ENCODE measurements at regions not wholly inside any gene's neighbourhood (a gene's known extent, or its start where the extent isn't known, plus 50 kb on each side); places are given as distances from the start of the nearest gene placed in this dataset.

GRCh38 chr17:77426676-77427386 is 286.1 kb downstream of the SEC14L1 start:
- H2BK5ac ChIP-seq (ENCODE audit: low read depth, low read length) = peak overlapping the region; percentile 49; the same call in 1 of the 2 replicates
- H4K5ac ChIP-seq (ENCODE audit: insufficient read length, low read depth, low read length) = no peak overlapping the region
- no peak overlapping the region for H3K9ac ChIP-seq (replicated peaks in 1 of 4; ENCODE audit: extremely low read depth in 1 of 4, low read depth in 3 of 4, low read length in 3 of 4)
- H3K27ac ChIP-seq (ENCODE audit: low read depth, low read length) = peak overlapping the region; percentile 6; the same call in 1 of the 2 replicates
- no peak overlapping the region for H4K8ac ChIP-seq (ENCODE audit: extremely low read depth, insufficient read depth, low read length)
- H3K56ac ChIP-seq (replicated peaks; ENCODE audit: insufficient read length, low read depth, low read length) = no peak overlapping the region
- no peak for TF ChIP-seq TEAD4 (IDR thresholded peaks at IDR 0.05; ENCODE audit: low read depth, low read length)
- no peak for TF ChIP-seq ATF3 (IDR thresholded peaks at IDR 0.05; ENCODE audit: insufficient read depth, low read depth, low read length)
- no peak for TF ChIP-seq PHF8 (conservative IDR thresholded peaks at IDR 0.05; ENCODE audit: low read depth, low read length)
- no peak for TF ChIP-seq CBX8 (IDR thresholded peaks at IDR 0.05; ENCODE audit: borderline replicate concordance, low read depth, low read length)
- no peaks in the 10 kb centered on the region for H3K23me2 ChIP-seq (ENCODE audit: low read depth, low read length)
- no peak overlapping the region for H3K4me2 ChIP-seq (ENCODE audit: insufficient read depth in 1 of 2, low read depth in 2 of 2, low read length in 2 of 2)
- peaks cover 29 to 30% of the 10 kb centered on the region in 2 experiments for H4K20me1 ChIP-seq (replicated peaks in 1 of 2; ENCODE audit: control insufficient read depth in 1 of 2, insufficient read depth in 2 of 2, low read length in 2 of 2)
- WGBS, 2 experiments (ENCODE audit: extremely low coverage in 1 of 2, insufficient coverage in 1 of 2, insufficient read length in 1 of 2, insufficient replicate concordance in 2 of 2, low coverage in 1 of 2, low lambda C conversion rate in 2 of 2, missing lambda C conversion rate in 1 of 2) = 90% methylated on average over 11 of the region's 11 CpGs; no CpG with 5 or more reads in 1 of the 2 experiments
- ChIA-PET CTCF (ENCODE audit: partially characterized antibody) (interaction anchor here (0.8 to 24.6 kb wide), 9 partner anchors 16 to 327 kb away, joined by 3 to 512 read pairs (median 19); no protein-coding TSS in a partner anchor), POLR2A (ENCODE audit: partially characterized antibody) (interaction anchor here (0.8 to 1.8 kb wide), 3 partner anchors 12 to 39 kb away, joined by 3 to 4 read pairs (median 3); no protein-coding TSS in a partner anchor)
- peaks cover 0 to 52% of the 10 kb centered on the region in 2 experiments; a peak in 1 of 4 replicates for H3K79me2 ChIP-seq (ENCODE audit: control insufficient read depth in 1 of 2, insufficient read depth in 2 of 2, low read length in 2 of 2)
- DNase-seq (ENCODE audit: low read depth in 1 of 2, low spot score in 2 of 2) (no peak), FAIRE-seq (no peak)
- H2AFZ ChIP-seq (ENCODE audit: low read length) = no peak overlapping the region
- no peak overlapping the region for H2BK12ac ChIP-seq (ENCODE audit: low read depth, low read length)
- no peak overlapping the region for H3K23ac ChIP-seq (ENCODE audit: insufficient read length)
- no peak overlapping the region for H2BK15ac ChIP-seq (ENCODE audit: low read length)
- no peak overlapping the region for H2BK120ac ChIP-seq (replicated peaks; ENCODE audit: low read depth, low read length)
- no peaks in the 10 kb centered on the region for H3K36me3 ChIP-seq (ENCODE audit: control insufficient read depth in 2 of 4, insufficient read depth in 4 of 4, low read length in 3 of 4)
- H4K91ac ChIP-seq (replicated peaks; ENCODE audit: insufficient read length, low read length) = no peak overlapping the region
- no peaks in the 10 kb centered on the region for H3K27me3 ChIP-seq (replicated peaks in 1 of 4; ENCODE audit: control insufficient read depth in 3 of 4, extremely low read depth in 1 of 4, insufficient read depth in 3 of 4, low read length in 3 of 4)
- H3K4me1 ChIP-seq (replicated peaks in 1 of 4; ENCODE audit: control insufficient read depth in 3 of 4, insufficient read depth in 4 of 4, low read length in 3 of 4) = peaks cover 0 to 38% (median 31%) of the 10 kb centered on the region in 4 experiments; a peak in 6 of 7 replicates
- peaks cover 25% of the 10 kb centered on the region for H3K79me1 ChIP-seq (ENCODE audit: low read depth, low read length)
- H3K18ac ChIP-seq (ENCODE audit: extremely low read depth, low read length) = peak overlapping the region; percentile 48; the same call in 1 of the 2 replicates
- no peaks in the 10 kb centered on the region for H3K9me3 ChIP-seq (ENCODE audit: insufficient read depth in 2 of 2, low read depth in 1 of 2, low read length in 1 of 2)
- H3K14ac ChIP-seq (ENCODE audit: insufficient read length) = no peak overlapping the region
- no peak overlapping the region for H3K4ac ChIP-seq (replicated peaks; ENCODE audit: insufficient read length, low read depth, low read length)
- no peak overlapping the region for H3K4me3 ChIP-seq (ENCODE audit: extremely low read depth in 1 of 4, insufficient read depth in 2 of 4, low read depth in 3 of 4, low read length in 4 of 4)
- H2BK20ac ChIP-seq (ENCODE audit: low read length) = peak overlapping the region; percentile 34; the same call in 1 of the 2 replicates
- 0 out of 2 replicates have a peak overlapping the region, but pooled peaks have one; percentile 70 for H2AK5ac ChIP-seq (ENCODE audit: low read depth, low read length)
